K562 (cell line): ENCODE measurements at regions not wholly inside any gene's neighbourhood (a gene's known extent, or its start where the extent isn't known, plus 50 kb on each side); places are given as distances from the start of the nearest gene placed in this dataset.

Source experiments
- AFF4 ChIP-seq: sonication (generic); formaldehyde crosslinking; IDR thresholded peaks from 2 replicates; pipeline ENCODE4 v1.8.0; 2023; ENCODE audit warnings: mild to moderate bottlenecking, missing genetic modification reagents
- CBX2 ChIP-seq: fragments of 200-600 bp; sonication (generic); IDR thresholded peaks from one replicate; pipeline ENCODE4 v1.6.1; 2012; ENCODE audit warnings: mild to moderate bottlenecking, low read length, inconsistent platforms; ENCODE audit not compliant: insufficient read depth, poor library complexity, severe bottlenecking
- PCBP1 ChIP-seq: fragments of 200-400 bp; formaldehyde crosslinking; IDR thresholded peaks from 2 replicates; pipeline ENCODE4 v1.6.1; 2018; ENCODE audit warnings: mild to moderate bottlenecking, low read depth, low read length; ENCODE audit not compliant: poor library complexity, severe bottlenecking
- ZNF407 ChIP-seq: fragments of 450-650 bp; IDR thresholded peaks from 2 replicates; pipeline ENCODE4 v1.6.1; 2016; ENCODE audit warnings: low read depth

GRCh38 chr1:229076195-229076594 is 194.7 kb upstream of the RAB4A start:
- TF ChIP-seq PCBP1 (no peak), CBX2 (no peak), AFF4 (CRISPR knock-in tag) (no peak), ZNF407 (no peak)
